ENCODE measurements at regions not wholly inside any gene's neighbourhood (a gene's known extent, or its start where the extent isn't known, plus 50 kb on each side); places are given as distances from the start of the nearest gene placed in this dataset.

GRCh38 chr22:47240116-47240515, 477.7 kb downstream of the TBC1D22A start:
- TF ChIP-seq CTCF (conservative IDR thresholded peaks at IDR 0.05; ENCODE audit: low read length) (no peak), EZH2phosphoT487 (IDR thresholded peaks at IDR 0.05; ENCODE audit: borderline replicate concordance) (no peak)
